ENCODE measurements at regions not wholly inside any gene's neighbourhood (a gene's known extent, or its start where the extent isn't known, plus 50 kb on each side); places are given as distances from the start of the nearest gene placed in this dataset.

GRCh38 chr5:133854554-133854953 is 113.9 kb downstream of the C5orf15 start:
- DNase-seq (ENCODE audit: low read depth) = no peak

- DNase-seq (ENCODE audit: low read depth) = no peak
Observed at GRCh38 chr5:133853646-133854365, 114.6 kb downstream of the C5orf15 start.

GRCh38 chr5:133851521-133851920 is 116.9 kb downstream of the C5orf15 start:
- DNase-seq (ENCODE audit: low read depth) = no peak

GRCh38 chr5:133850811-133851210 is 117.6 kb downstream of the C5orf15 start:
- no peak for DNase-seq (ENCODE audit: low read depth)

- DNase-seq (ENCODE audit: low read depth) = no peak
Observed at GRCh38 chr5:133849116-133849515, 119.3 kb downstream of the C5orf15 start.

GRCh38 chr5:133848341-133848811 is 120.0 kb downstream of the C5orf15 start:
- no peak for DNase-seq (ENCODE audit: low read depth)

GRCh38 chr5:133847886-133848285 is 120.5 kb downstream of the C5orf15 start:
- DNase-seq (ENCODE audit: low read depth) = no peak

GRCh38 chr5:133847301-133847700 is 121.1 kb downstream of the C5orf15 start:
- no peak for DNase-seq (ENCODE audit: low read depth)

GRCh38 chr5:133846478-133847226 is 121.8 kb downstream of the C5orf15 start:
- DNase-seq (ENCODE audit: low read depth) = no peak

- no peak for DNase-seq (ENCODE audit: low read depth)
Observed at GRCh38 chr5:133845271-133845670, 123.2 kb downstream of the C5orf15 start.

GRCh38 chr5:133844836-133845235 is 123.6 kb downstream of the C5orf15 start:
- DNase-seq (ENCODE audit: low read depth) = no peak

- no peak for DNase-seq (ENCODE audit: low read depth)
Observed at GRCh38 chr5:133843911-133844310, 124.5 kb downstream of the C5orf15 start.

- no peak for DNase-seq (ENCODE audit: low read depth)
Observed at GRCh38 chr5:133842846-133843611, 125.4 kb downstream of the C5orf15 start.

- DNase-seq (ENCODE audit: low read depth) = no peak
Observed at GRCh38 chr5:133841831-133842750, 126.3 kb downstream of the C5orf15 start.

- DNase-seq (ENCODE audit: low read depth) = no peak
Observed at GRCh38 chr5:133840168-133840567, 128.3 kb downstream of the C5orf15 start.

GRCh38 chr5:133839721-133840120 is 128.7 kb downstream of the C5orf15 start:
- DNase-seq (ENCODE audit: low read depth) = no peak

GRCh38 chr5:133839090-133839489 is 129.3 kb downstream of the C5orf15 start:
- no peak for DNase-seq (ENCODE audit: low read depth)

GRCh38 chr5:133838286-133838685 is 130.1 kb downstream of the C5orf15 start:
- no peak for DNase-seq (ENCODE audit: low read depth)

GRCh38 chr5:133831491-133832224 is 136.8 kb downstream of the C5orf15 start:
- no peak for DNase-seq (ENCODE audit: low read depth)

GRCh38 chr5:133830911-133831310 is 137.5 kb downstream of the C5orf15 start:
- DNase-seq (ENCODE audit: low read depth) = no peak

GRCh38 chr5:133830281-133830680 is 138.1 kb downstream of the C5orf15 start:
- no peak for DNase-seq (ENCODE audit: low read depth)

All from stromal cell of bone marrow (primary cell).